PC-9 (cell line): ENCODE measurements at regions not wholly inside any gene's neighbourhood (a gene's known extent, or its start where the extent isn't known, plus 50 kb on each side); places are given as distances from the start of the nearest gene placed in this dataset.

Experiments used
- BruUV-seq: library from RNA; stranded (reverse); fragments of 400-500 nt; replicated peaks from 2 replicates; lab custom pipeline; 2021; lab: Mats Ljungman, UMichigan
- CTCF ChIA-PET: fragments of 300-600 bp; sonication (Branson Sonifier 250); formaldehyde crosslinking; loops from one replicate; lab custom pipeline; 2022; ENCODE audit warnings: antibody characterized with exemption; lab: Charles Lee
- POLR2A ChIA-PET: fragments of 300-600 bp; sonication (Branson Sonifier 250); formaldehyde crosslinking; loops from one replicate; lab custom pipeline; 2022; ENCODE audit warnings: antibody characterized with exemption; ENCODE audit not compliant: unreplicated experiment; lab: Charles Lee
- DNase-seq, 2 experiments: peaks; one replicate each; pipeline versions ENCODE4 v3.0.0 to v3.0.0-alpha.2; 2015 to 2022; ENCODE audit warnings: mixed read lengths in 1 of 2
- H2AFZ ChIP-seq: fragments of 200-600 bp; sonication (generic); 2 replicates; pipeline ENCODE4 v1.8.1; 2017; ENCODE audit warnings: antibody characterized with exemption
- H3F3A ChIP-seq: fragments of 200-600 bp; sonication (generic); 2 replicates; pipeline ENCODE4 v1.8.1; 2017; ENCODE audit warnings: antibody characterized with exemption, mild to moderate bottlenecking, low read depth; ENCODE audit not compliant: insufficient read depth
- H3K27ac ChIP-seq: fragments of 200-600 bp; sonication (generic); 2 replicates; pipeline ENCODE4 v1.6.1; 2016; ENCODE audit warnings: mixed run types
- H3K27me3 ChIP-seq: fragments of 200-600 bp; sonication (generic); 2 replicates; pipeline ENCODE4 v1.6.1; 2016; ENCODE audit warnings: low read depth, mixed run types; ENCODE audit not compliant: insufficient read depth
- H3K36me3 ChIP-seq: fragments of 200-600 bp; sonication (generic); 2 replicates; pipeline ENCODE4 v1.6.1; 2016; ENCODE audit warnings: low read depth, mixed run types
- H3K4me1 ChIP-seq: fragments of 200-600 bp; sonication (generic); replicated peaks from 2 replicates; pipeline ENCODE4 v1.6.1; 2016; ENCODE audit warnings: mixed run types; ENCODE audit not compliant: insufficient read depth
- H3K4me2 ChIP-seq: fragments of 200-600 bp; sonication (generic); 2 replicates; pipeline ENCODE4 v1.6.1; 2017; ENCODE audit warnings: mixed run types
- H3K4me3 ChIP-seq: fragments of 200-600 bp; sonication (generic); 2 replicates; pipeline ENCODE4 v1.6.1; 2016; ENCODE audit warnings: mixed run types
- H3K79me2 ChIP-seq: fragments of 200-600 bp; sonication (generic); 2 replicates; pipeline ENCODE4 v1.6.1; 2017; ENCODE audit warnings: low read depth, mixed run types
- H3K9me2 ChIP-seq: fragments of 200-600 bp; sonication (generic); 2 replicates; pipeline ENCODE4 v1.8.1; 2017; ENCODE audit warnings: mild to moderate bottlenecking; ENCODE audit not compliant: insufficient read depth
- H3K9me3 ChIP-seq: fragments of 200-600 bp; sonication (generic); 2 replicates; pipeline ENCODE4 v1.8.1; 2016; ENCODE audit warnings: low read depth; ENCODE audit not compliant: insufficient read depth
- H4K20me1 ChIP-seq: fragments of 200-600 bp; sonication (generic); 2 replicates; pipeline ENCODE4 v1.8.1; 2017; ENCODE audit not compliant: insufficient read depth
- EZH2 ChIP-seq: fragments of 200-600 bp; sonication (generic); IDR thresholded peaks from 2 replicates; pipeline ENCODE4 v1.8.0; 2017; ENCODE audit warnings: antibody characterized with exemption, low read depth
- intact Hi-C: fragments of 100-400 bp; cut with micrococcal nuclease; formaldehyde crosslinking; loops from one replicate; pipeline ENCODE4 v1.10.0; 2022; ENCODE audit not compliant: unreplicated experiment
- TF ChIP-seq, protein P1 (sequence below): fragments of 200-600 bp; sonication (generic); conservative IDR thresholded peaks from 2 replicates; pipeline ENCODE4 v1.6.1; 2017; ENCODE audit warnings: mixed run types, antibody characterized with exemption, mild to moderate bottlenecking, moderate library complexity

DNA sequence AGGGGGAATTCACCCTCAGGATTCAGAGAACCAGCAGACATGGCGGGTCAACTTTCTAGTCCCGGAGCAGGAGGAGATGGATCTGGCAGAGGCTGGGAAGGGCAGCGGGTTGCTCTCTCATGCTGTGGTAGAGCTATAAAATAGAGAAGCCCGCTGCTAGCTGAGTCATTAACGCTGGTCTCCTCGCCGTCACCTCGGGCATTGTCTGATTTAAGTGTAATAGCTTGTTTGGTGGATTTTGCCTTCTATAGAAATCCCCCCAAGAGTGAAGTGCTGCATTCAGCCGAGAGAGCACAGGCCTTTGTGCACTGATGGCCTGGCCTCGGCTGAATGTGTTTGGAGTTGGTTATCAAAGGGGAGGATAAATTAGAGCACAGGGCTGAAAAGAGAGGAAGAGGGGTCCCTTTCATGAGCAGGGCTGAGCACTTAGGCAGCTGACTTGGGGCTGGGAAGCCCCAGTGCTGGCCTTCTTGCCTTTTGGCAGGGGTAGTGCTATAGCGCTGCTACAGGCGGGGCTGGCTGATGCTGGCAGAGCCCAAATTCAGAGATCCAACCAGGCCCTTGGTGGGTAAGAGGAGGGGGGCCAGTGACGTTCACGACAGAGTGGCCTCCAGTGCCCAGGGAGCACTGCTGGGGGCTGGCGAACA is 161.1 kb upstream of the CADM1 start:
- no TSS peak for BruUV-seq
- Histone ChIP-seq H3K4me3 (no peak overlapping the region), H4K20me1 (no peaks in the 10 kb centered on the region), H3K9me2 (no peaks in the 10 kb centered on the region), H3K79me2 (no peaks in the 10 kb centered on the region), H3K27me3 (peaks cover 67% of the 10 kb centered on the region), H3K27ac (no peak overlapping the region), H2AFZ (no peak overlapping the region), H3K9me3 (no peaks in the 10 kb centered on the region), H3K36me3 (no peaks in the 10 kb centered on the region), H3K4me2 (no peak overlapping the region), H3K4me1 (no peaks in the 10 kb centered on the region), H3F3A (no peaks in the 10 kb centered on the region)
- ChIA-PET POLR2A (no interaction called here), CTCF (no interaction called here)
- no peak for DNase-seq
- intact Hi-C loops, result no loop called here
- TF ChIP-seq EZH2, result no peak
- TF ChIP-seq, protein P1, sequence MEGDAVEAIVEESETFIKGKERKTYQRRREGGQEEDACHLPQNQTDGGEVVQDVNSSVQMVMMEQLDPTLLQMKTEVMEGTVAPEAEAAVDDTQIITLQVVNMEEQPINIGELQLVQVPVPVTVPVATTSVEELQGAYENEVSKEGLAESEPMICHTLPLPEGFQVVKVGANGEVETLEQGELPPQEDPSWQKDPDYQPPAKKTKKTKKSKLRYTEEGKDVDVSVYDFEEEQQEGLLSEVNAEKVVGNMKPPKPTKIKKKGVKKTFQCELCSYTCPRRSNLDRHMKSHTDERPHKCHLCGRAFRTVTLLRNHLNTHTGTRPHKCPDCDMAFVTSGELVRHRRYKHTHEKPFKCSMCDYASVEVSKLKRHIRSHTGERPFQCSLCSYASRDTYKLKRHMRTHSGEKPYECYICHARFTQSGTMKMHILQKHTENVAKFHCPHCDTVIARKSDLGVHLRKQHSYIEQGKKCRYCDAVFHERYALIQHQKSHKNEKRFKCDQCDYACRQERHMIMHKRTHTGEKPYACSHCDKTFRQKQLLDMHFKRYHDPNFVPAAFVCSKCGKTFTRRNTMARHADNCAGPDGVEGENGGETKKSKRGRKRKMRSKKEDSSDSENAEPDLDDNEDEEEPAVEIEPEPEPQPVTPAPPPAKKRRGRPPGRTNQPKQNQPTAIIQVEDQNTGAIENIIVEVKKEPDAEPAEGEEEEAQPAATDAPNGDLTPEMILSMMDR, result no peak

GRCh38 chr11:115664313-115664712 is 160.1 kb upstream of the CADM1 start:
- Histone ChIP-seq H3K27me3 (peaks cover 74% of the 10 kb centered on the region), H3K79me2 (no peaks in the 10 kb centered on the region), H2AFZ (no peak overlapping the region), H3K9me2 (no peaks in the 10 kb centered on the region), H3K27ac (no peak overlapping the region), H3K9me3 (no peaks in the 10 kb centered on the region), H3F3A (no peaks in the 10 kb centered on the region), H4K20me1 (no peaks in the 10 kb centered on the region), H3K36me3 (no peaks in the 10 kb centered on the region), H3K4me3 (no peak overlapping the region), H3K4me2 (no peak overlapping the region), H3K4me1 (no peaks in the 10 kb centered on the region)
- no TSS peak for BruUV-seq
- TF ChIP-seq EZH2, result no peak
- TF ChIP-seq, protein P1, result no peak
- ChIA-PET CTCF (no interaction called here), POLR2A (no interaction called here)
- no peak for DNase-seq
- intact Hi-C loops, result no loop called here

DNA sequence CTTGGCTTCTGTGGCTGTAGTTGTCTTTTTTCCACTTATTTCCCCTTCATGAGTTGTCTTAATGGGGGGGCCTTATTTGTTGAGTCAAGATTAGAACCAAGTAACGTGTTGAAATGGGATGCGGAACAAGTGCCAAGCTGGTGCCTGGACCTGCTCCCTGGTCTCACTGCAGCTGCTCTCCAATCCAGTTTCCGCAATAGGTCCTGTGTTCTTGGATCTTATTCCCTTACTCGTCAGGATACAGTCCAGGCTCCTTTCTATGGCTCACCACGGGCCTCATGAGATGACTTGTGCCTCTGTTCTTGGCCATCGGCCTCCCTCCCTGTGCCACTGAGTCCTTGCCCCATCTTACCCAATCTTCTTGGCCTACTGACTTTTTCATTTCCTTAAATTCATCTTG is 159.6 kb upstream of the CADM1 start:
- H3K27me3 ChIP-seq, result peaks cover 79% of the 10 kb centered on the region
- no TSS peak for BruUV-seq
- H3K27ac ChIP-seq, result no peak overlapping the region
- H3K36me3 ChIP-seq, result no peaks in the 10 kb centered on the region
- DNase-seq, result no peak
- POLR2A ChIA-PET, result no interaction called here
- no peak for TF ChIP-seq EZH2
- TF ChIP-seq, protein P1, result no peak
- H3K79me2 ChIP-seq, result no peaks in the 10 kb centered on the region
- no peaks in the 10 kb centered on the region for H3K9me2 ChIP-seq
- CTCF ChIA-PET, result no interaction called here
- no peaks in the 10 kb centered on the region for H3K9me3 ChIP-seq
- no peaks in the 10 kb centered on the region for H3F3A ChIP-seq
- H2AFZ ChIP-seq, result no peak overlapping the region
- H3K4me1 ChIP-seq, result no peaks in the 10 kb centered on the region
- intact Hi-C loops, result no loop called here
- no peak overlapping the region for H3K4me2 ChIP-seq
- no peaks in the 10 kb centered on the region for H4K20me1 ChIP-seq
- no peak overlapping the region for H3K4me3 ChIP-seq
